HG03196 (cell line): ENCODE measurements at regions not wholly inside any gene's neighbourhood (a gene's known extent, or its start where the extent isn't known, plus 50 kb on each side); places are given as distances from the start of the nearest gene placed in this dataset.
"Not testable (repeated sequence)": the region's sequence is repeated elsewhere in the genome, so short reads cannot be mapped to it uniquely, and the experiment has no call there.

Experiments used
- ATAC-seq: cut with Tn5 transposase; IDR thresholded peaks from one replicate; pipeline ENCODE4 v1.9.1; 2021; ENCODE audit not compliant: unreplicated experiment

DNA sequence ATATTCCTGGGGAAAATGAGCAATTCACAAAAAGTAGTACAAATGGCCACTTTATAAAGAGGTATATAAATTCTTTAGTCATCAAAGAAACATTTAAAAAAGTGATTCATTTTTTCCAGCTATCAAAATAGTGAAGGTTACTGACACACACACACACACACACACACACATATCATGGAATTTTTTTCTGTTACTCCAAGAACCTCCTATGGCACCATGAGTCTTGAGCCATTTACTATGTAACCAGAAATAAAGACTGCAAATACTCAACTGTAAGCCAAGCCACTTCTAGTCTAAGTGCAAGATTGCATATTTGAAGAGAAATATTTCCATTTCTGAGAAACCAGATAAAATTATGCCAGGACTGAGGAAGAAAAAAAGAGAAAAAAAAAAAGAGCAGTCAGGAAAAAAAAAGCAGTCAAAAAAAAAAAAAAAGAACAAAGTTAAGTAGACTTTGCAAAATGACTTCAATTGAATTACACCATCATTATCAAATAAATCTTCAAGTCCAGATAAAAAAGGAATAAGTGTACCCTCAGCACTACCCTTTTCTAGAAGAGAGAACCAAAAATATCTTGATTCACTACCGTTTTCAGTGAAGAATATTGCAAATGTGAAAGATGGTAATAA, 275.7 kb downstream of the DAD1 start:
- no peak for ATAC-seq

DNA sequence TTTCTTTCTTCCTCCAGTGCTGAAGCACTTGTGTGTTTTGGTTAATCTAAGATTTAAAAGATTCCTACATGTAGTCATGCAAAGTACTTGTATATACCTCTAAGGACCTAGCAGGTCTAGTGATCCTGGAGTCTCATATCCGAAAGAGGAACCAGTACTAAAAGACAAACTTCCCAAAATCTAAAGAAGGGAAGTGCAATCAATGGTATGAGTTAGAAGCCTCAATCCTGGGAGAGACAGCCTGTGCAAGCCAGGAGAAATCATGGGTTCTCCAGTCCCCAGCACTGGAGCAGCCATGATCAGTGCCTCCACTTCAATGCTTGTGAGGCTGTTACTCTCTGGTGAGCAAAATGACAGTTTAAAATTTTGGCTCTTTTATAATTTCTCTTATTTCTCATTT, 277.4 kb downstream of the DAD1 start:
- ATAC-seq, result no peak

DNA sequence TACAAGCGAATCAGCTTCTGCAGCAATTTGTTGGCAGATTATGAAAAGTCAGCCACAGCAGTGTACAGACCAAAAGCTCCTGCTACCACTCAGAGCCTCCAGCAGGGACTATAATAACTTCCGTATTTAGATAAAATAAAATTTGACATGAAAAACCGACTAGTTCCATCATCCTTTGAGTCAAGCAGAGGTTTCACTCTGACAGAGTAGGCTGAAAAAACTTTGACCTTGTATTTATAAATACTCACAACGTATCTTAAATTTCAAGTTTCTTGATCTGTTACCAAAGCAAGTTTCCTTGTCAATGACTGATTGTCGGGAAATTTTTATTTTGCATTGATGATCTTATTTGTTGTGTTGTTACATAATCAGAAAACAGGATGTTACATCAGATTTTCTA, 283.4 kb downstream of the DAD1 start:
- no peak for ATAC-seq

DNA sequence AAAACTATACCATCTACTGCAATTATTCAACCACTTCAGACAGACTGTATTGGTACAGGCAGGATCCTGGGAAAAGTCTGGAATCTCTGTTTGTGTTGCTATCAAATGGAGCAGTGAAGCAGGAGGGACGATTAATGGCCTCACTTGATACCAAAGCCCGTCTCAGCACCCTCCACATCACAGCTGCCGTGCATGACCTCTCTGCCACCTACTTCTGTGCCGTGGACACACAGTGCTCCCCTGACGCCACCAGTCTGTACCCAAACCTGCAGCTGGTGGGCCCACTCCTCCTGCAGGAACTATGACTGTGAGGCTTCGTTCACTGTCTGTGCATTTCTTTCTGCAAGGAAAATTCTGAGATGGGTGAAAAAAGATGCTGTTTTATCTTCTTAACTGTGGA, 284.7 kb downstream of the DAD1 start:
- no peak for ATAC-seq

DNA sequence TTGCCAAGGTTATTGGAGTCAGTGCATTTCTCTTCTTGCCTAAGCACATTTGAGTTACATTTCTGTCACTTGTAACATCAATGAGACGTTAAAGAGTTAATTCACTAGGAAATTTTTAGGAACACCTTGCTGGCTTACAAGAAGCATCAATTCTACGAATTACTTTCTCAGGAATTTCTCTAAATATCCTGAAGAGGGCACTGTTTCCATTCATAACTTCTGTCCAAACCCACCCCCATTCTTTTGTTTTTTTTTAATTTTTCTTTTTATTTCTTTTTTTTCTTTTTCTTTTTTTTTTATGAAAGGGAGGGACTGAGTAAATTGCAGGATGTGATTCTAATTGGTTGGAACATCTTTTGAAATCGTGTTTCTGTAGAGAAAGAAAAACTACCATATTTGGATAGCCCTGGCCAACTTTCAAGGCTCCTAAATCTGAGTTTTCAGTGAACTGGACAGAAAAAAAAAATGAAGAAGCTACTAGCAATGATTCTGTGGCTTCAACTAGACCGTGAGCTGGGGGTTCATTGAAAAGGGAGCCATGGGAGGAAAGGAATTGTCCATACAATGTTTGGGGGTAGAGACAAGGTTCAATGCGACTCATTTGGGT, 285.3 kb downstream of the DAD1 start:
- no peak for ATAC-seq

DNA sequence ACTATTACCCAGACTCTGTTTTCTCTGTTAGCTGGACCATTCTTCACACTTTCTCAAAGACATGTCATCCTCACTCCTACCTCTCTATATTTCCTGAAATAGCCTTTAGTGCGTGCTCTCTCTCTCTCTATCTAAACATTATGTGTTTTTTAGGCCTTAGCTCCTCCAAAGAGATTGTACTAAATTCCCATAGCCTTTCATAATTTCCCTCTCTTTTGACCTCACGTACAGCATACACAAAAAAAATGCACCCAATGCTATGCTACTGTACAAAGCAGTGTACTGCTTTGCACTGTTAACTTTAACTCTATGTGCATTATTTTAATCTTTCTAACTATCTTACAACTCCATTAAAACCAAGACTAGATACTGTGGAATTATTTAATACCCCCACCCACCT, 288.4 kb downstream of the DAD1 start:
- no peak for ATAC-seq

DNA sequence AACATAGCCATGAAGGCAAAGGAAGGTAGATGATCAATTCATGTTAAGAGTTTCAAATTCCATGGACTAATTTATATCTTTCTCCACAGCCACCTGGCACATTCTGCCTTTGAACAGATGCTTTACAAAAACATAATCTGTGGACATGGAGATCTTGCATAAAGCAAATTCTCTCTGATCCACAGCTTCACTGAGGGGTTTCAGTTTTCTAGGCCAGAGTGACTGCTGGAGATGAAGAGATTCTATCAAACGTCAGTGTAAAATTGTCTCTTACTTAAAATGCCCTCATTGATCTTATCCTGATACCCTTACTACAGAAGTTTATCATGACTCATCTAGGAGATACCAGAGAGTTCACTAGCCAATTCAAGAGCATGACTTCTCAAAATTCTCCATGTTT, 291.6 kb downstream of the DAD1 start:
- no peak for ATAC-seq

DNA sequence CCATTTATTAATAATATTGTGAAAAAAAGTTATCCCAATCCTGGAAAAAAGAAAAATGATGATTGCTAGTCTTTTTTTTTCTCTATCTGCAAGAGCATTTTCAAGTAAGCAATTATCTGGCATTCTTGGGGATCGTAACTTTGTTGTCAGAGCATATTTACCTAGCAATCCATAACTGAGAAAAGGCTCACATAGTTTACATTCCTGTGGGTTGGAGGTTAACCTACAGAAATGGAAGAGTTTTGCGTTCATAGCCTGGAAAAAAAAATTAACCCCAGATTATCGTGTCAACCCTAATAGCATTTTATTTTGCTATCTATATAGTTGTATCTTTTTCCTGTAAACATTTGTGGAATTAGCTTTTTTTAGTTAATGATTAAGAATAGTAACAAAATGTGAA, 292.3 kb downstream of the DAD1 start:
- ATAC-seq, result no peak

DNA sequence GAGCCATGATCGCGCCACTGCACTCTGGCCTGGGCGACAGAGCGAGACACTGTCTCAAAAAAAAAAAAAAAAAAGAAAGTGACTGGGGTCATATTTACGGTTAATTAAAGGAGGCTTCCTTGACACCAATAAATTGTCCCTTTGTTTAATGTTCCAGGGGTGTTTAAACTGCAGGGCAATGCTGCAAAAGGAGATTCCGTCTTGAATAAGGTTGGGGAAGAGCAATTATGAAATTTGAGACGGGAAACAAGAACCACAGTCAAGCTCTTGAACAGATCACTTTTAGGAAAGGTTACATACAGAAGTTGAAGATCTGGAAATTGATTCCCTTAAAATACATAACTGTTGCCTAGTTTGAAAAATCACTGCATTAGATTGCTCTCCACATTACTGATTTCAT, 292.9 kb downstream of the DAD1 start:
- ATAC-seq, result no peak

GRCh38 chr14:22291406-22291805, 297.6 kb downstream of the DAD1 start:
- no peak for ATAC-seq

DNA sequence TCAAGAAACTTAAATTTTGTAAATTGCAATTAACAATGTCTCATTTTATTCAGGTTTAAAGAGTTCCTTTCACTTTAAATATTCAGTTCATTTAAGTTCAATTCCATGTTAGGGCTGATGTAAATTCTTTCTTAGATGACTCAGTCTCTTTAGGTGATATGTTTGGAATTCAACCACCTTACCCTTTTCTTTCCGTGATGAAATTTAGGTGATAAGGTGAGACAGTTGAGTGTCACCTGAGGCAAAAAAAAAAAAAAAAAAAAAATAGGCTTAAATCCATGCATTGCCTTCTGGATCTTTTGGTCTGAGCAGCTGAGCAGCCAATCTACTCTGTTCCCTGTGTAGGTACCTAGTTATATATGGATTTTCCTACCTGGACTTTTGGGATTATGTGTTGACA, 299.5 kb downstream of the DAD1 start:
- no peak for ATAC-seq

GRCh38 chr14:22285991-22286390, 303.0 kb downstream of the DAD1 start:
- ATAC-seq, result no peak

- no peak for ATAC-seq
Observed at GRCh38 chr14:22282949-22283348, 306.1 kb downstream of the DAD1 start.

DNA sequence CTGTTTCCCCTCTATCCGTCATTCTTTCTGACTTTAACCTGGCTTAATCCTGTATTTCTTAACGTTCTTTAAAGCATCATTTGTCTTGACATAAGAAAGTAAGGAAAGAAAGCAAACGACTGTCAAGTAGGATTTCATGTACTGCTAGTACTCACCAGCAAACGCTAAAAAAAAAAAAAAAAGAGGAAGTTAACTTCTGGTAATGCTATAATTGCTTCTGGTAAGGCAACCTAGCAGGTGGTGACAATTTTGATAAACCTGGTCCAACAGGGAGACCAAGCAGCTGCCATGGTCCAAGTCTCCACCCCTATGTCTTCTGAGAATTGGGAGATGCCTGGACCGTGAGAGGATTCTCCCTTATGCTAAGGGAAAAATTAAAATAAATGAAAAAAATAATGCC, 306.6 kb downstream of the DAD1 start:
- no peak for ATAC-seq

DNA sequence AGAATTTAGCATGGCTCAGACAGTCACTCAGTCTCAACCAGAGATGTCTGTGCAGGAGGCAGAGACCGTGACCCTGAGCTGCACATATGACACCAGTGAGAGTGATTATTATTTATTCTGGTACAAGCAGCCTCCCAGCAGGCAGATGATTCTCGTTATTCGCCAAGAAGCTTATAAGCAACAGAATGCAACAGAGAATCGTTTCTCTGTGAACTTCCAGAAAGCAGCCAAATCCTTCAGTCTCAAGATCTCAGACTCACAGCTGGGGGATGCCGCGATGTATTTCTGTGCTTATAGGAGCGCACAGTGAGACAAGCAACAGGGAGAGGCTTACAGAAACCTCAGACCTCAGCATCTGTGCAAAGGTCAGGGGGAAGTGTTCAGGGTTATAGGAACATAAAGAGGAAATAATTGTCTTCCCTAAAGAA, 307.6 kb downstream of the DAD1 start:
- not testable (repeated sequence) for ATAC-seq

DNA sequence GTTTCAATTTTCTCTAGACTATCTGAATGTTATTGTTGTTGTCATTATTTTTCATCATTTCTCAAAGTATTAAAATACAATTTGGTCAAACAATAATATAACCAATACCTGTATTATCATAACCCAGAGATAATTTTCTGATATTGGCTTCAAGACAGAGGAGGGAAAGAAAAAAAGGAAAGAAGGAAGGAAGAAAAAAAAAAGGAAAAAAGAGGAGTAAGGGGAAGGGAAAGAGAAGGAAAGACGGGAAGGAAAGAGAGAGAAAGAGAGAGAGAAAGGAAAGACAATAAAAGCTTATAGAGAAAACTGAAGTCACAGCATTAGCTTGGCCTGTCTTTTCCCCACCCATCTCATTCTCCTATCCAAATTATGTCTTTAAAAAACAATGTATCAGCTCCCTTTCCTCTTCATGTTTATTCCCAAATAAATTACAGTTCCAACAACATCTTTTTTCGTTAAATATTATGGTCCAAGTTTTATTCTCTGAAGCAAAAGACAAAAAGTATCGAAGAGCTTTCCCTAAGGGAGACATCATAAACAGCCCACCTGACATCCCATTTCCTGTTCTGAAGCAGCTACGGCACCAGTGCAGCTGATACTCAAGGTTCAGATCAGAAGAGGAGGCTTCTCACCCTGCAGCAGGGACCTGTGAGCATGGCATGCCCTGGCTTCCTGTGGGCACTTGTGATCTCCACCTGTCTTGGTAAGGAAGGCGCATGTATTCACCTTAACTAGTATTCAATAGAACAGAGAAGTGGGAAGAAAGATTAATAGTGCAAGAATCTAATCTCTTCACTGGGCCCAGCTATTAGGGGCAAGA, 308.3 kb downstream of the DAD1 start:
- ATAC-seq, result no peak

DNA sequence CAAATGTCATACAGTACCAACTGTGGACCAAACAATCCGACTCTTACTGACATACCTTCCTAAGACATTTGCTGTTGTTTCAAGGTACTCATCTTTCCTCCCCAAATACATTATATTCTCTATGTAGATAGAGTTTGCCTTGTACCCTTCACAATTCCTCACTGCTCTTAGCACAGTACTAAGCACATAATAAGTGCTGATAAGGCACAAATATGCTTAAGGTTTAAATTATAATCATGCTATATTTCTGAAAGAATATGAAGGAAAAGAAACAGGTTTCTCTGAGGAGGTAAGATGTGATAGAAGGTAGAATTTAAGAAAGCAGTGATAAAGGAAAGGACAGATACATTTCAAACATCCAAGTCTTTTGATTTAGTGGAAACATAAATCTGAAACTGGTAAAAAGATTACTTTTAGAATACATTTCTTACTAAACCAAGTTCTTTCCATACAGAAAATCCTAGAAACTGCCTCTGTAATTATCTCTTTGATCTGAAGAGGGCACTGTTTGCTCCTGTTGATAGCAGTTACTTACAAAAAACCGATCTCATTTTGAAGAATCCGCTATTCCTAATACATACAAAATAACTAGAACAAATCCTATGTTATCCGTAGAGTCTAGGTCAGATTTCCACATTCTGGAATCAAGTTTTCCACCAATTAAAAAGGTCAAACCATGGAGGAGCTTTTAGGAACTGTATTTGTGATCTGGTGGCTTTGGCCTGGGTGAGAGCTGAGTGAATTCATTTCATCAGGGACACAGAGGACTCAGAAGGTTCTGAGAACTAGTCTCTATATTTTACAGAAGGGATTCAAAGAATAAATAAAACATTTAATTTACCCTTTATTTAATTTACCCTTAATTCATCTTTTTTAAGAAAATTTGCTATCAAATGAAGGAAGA, 311.9 kb downstream of the DAD1 start:
- no peak for ATAC-seq

GRCh38 chr14:22271838-22272799, 316.9 kb downstream of the DAD1 start:
- ATAC-seq, result no peak

DNA sequence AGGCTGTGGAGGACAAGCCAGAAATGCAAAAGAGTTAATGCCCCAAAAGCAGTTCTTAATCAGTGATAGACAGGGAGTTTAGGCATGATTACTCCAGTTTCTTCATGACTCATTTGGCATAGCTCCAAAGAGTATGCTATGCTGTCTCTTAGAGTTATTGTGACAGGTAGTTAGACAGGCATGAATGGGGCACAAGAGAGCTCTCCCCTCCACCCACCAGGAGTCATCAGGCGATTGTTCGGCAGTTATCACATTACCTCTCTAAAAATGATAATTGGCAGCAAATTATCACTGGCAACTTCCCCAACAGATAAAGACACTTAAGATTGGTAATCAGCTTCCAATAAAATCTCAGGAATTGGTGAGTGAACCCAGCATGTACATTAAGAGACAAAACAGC, 320.1 kb downstream of the DAD1 start:
- no peak for ATAC-seq

- no peak for ATAC-seq
Observed at GRCh38 chr14:22266683-22267082, 322.3 kb downstream of the DAD1 start.
